Right kidney (tissue), 1 donor: ENCODE measurements at regions not wholly inside any gene's neighbourhood (a gene's known extent, or its start where the extent isn't known, plus 50 kb on each side); places are given as distances from the start of the nearest gene placed in this dataset.

Source experiments
- DNase-seq: peaks from one replicate; pipeline ENCODE4 v3.0.0-alpha.2; 2016

DNA sequence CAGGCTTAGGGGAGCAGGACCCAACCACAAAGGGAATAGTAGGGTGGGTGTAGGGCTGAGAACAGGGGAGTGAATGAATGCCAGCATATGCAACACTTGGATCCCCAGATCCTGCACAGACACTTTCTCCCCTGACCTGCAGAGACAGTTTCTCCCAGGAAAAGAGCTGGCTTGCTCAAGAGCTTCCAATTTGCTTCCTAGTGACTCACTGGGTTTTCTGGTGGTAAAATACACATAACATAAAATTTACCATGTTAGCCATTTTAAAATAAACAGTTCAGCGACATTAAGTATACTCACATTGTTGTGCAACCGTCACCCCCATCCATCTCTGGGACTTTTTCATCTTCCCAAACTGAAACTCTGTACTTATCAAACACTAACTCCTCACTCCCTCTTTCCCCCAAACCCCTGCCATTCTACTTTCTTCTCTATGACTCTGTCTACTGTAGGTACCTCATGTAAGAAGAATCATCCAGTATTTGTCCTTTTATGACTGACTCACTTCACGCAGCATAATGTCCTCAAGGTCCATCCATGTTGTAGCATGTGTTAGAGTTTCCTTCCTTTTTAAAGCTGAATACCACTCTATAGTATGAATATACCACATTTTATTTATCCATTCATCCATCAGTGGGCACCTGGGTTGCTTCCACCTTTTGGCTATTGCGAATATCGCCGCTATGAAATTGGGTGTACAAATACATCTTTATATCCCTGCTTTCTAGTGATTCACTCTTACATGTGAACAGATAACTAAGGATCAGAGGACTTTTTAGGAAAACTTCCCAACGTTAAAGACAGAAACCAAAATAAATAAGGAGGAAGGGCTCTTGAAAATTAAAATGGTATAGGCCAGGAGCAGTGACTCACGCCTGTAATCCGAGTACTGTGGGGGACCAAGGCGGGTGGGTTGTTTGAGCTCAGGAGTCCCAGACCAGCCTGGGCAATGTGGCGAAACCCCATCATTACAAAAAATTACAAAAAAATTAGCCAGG is 95.6 kb upstream of the TJP1 start:
- no peak for DNase-seq

GRCh38 chr15:29914511-29914926 is 92.3 kb upstream of the TJP1 start:
- DNase-seq, result no peak

- DNase-seq, result no peak
Measured at GRCh38 chr15:29913528-29914135, 91.4 kb upstream of the TJP1 start.

GRCh38 chr15:29911705-29912104 is 89.4 kb upstream of the TJP1 start:
- no peak for DNase-seq

GRCh38 chr15:29910068-29910467 is 87.8 kb upstream of the TJP1 start:
- DNase-seq, result no peak

DNA sequence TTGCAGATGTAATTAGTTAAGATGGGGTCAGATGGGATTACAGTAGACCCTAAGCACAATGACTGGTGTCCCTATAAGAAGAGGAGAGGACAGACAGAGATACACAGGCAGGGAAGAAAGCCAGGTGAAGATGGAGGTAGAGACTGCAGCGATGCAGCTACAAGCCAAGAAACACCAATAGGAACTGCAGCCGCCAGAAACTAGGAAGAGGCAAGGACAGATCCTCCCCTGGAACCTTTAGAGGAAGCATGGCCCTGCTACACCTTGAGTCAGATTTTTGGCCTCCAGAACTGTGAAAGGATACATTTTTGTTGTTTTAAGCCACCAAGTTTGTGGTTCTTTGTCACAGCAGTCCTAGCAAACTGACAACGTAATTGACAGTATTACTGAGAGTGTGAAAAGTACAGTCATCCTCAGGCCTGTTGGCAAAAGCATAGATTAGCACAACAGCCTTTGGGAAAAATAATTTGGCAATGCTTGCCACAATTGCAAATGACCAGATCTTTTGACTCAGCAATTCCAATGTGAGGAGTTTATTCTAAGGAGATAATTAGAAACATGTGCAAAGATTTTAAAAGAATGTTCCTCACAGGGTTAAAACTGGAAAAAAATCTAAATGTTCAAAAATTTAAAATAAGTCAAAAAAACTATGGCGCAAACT is 82.6 kb upstream of the TJP1 start:
- no peak for DNase-seq

DNA sequence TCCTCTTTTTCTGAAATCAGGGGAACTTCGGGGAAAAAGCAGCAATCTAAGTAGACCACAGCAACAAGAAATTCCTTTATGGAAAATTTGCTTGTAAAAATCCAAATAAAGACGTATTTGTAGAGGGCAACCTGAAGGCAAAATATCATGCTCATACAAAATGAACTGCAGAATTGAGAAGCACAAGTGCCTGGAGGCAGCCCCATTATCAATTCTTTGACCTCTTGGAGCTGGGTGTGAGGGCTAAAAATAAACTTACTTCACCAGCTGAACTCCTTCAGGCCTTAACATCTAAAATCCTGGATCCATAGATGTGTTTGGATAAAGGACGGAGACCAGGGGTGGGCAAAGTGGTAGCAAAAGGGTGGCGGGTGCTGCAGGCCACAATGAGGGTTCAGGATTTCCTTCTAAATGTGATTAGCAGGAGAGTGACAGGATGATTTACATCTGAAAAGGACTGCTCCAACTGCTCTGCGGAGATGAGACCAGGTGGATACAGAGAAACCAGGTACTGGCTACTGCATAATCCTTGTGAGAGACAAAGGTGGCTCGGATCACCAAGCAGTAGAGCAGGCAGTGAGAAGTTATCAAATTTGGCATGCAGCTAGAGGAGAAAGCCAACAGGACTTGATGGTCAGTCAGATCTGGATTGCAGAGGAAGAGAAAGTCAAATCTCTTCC is 81.7 kb upstream of the TJP1 start:
- no peak for DNase-seq

DNA sequence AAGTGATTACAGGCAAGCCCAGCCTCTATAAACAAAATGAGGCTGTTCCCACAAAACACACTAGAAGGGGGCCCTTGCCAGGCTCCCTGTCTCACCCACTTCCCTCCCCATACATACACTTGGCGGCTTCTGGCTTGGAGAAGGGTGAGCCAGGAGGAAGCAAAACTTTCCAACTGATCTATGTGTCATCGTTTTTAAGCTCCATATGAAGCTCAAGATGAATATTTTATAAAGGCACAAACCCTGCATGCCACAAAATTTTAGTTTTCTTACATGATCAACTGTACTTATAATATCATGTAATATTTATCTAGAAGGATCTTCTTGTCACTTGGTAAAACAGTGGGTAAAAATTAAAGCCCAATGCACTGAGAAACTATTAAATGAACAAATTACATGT is 80.8 kb upstream of the TJP1 start:
- DNase-seq, result no peak

DNA sequence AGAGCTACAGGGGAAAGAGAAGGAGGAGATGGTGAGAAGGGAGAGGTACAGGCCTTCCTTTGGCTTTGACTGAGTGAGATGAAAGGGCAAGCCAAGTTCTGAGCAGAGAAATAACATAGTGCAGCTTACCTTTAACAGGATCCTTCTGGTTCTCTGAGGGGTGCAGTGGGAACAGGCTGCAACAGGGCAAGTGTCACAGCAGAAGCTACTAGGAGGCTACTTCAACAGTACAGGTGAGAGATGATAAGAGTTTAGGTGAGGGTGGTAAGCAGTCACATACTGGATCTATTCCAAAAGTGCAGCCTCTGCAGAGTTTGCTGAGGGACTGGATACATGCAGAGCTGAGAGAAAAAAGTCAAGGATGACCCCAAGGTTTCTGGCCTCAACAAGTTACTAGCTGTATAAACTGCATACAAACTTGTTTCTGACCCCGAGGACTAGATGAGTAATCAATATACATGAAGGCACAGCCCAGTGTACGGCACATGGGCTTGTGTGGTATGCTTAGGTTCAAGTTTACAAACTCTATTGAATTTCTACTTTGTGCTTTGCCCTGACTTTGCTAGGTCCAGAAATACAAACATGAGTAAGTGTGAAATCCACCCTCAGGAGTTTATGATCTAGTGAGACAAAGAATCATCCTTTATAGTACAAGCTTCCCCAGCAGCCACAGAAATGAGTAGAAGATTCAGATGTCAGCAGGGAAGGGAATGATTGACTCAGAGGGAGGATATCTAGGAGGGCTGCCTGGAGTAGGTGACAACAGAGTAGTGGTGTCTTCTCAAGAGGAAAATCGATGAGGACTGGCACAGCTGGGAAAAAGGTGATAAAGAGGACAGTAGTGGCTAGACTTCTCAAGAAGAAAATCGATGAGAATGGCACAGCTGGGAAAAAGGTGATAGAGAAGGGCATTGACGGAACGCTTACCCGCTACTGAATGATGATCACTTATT is 78.2 kb upstream of the TJP1 start:
- DNase-seq, result no peak

- no peak for DNase-seq
Measured at GRCh38 chr15:29896062-29896461, 73.8 kb upstream of the TJP1 start.

DNA sequence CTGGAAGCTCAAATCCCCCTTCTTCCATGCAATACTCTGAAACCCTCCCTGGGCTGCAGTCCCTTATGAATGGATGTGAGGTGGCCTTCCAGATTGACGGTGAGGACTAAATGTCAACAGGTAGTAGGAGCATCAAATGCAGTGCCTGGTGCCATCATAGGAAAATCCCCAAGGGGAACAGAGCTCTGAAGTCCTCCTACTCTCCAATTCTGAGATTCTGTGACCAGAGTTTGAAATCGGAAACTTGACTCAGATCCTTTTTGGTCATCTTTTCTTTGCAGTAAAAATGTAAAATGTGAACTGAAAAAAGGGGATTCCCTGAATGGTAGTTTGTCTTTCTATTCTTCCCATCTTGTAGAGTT is 68.8 kb upstream of the TJP1 start:
- no peak for DNase-seq

DNA sequence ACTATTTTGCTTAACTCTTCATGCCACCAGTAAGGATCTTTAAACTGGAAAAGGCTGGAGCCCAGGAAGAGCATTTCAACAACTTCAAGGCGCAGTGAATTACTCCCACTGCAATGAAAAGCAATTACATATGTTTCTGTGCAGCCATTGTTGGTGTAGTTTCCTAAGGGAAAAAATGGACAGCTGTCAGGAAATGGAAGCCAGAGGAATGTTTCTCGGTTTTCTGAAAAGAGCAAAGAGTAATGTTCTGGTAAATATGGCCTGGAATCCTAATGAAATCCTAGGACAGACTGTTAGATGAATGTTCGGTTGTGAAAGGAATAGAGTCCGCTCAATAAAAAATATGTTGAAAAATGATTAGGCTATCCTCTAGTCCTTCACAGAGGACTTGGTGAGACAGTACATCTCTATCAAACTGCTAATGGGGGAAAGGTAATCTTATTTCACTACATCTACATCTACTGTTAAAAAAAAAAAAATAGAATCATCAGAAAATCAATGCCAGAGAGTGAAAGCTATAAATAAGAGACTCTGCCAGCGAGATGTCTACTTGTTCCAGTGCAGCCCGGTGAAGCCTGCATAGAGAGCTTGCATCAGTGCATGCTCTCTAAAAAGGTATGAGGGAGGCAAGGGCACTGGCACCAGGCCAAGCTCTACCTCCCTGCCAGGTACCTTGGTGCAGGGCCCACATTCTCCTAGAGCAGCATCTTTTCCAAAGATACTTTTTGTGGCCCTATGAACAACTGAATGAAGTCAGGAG is 68.2 kb upstream of the TJP1 start:
- DNase-seq, result no peak

GRCh38 chr15:29889542-29890329 is 67.5 kb upstream of the TJP1 start:
- DNase-seq, result no peak

DNA sequence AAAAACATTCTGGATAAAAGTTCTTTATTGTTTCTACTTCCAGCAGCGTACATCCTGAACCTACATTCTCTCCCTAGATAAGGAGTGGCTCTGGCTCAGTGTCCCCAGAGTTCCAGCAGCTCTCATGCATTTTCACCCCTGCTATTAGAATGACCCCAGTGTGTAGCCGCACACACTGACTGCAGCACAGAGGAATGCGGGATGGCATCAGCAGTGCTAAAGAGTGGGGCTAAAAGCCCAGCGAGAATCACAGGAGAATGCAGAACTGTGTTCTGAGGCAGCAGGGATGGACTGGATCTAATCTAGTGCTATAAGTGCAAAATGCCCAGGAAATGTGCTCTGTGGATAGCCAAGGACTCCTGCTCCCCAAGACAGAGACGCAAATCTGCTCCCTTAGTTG is 66.4 kb upstream of the TJP1 start:
- DNase-seq, result no peak

DNA sequence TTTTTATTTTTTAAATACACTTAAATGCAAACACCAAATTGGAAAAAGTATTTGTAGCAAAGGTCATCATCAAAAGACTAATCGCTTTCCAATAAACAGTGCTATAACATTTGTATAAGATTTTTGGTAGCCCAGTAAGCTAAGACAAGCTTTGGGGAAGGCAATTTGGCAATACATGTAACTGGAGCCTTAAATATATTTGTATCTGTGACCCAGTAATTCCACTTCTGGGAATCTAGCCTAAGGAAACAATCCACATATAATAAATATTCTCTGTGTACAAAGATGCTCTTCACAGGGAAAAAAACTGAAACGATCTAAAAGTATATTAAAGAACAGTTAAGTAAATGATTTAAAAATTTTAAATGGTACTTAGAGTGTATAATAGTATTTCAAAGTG is 65.5 kb upstream of the TJP1 start:
- DNase-seq, result no peak

GRCh38 chr15:29885183-29885582 is 62.9 kb upstream of the TJP1 start:
- DNase-seq, result no peak

- DNase-seq, result no peak
Measured at GRCh38 chr15:29883126-29883525, 60.9 kb upstream of the TJP1 start.

DNA sequence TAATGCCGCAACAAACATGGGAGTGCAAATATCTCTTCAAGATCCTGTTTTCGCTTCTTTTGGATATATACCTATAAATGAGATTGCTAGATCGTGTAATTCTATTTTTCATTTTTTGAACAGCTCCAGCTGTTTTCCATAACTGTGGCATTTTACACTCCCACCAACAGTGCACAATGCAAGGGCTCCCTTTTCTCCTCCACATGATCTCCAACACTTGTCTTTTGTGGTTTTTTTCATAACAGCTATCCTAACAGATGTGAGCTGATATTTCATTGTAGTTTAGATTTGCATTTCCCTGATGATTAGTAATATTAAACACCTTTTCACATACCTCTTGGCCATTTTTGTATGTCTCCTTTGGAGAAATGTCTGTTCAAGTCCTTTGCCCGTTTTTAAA is 58.6 kb upstream of the TJP1 start:
- DNase-seq, result no peak

DNA sequence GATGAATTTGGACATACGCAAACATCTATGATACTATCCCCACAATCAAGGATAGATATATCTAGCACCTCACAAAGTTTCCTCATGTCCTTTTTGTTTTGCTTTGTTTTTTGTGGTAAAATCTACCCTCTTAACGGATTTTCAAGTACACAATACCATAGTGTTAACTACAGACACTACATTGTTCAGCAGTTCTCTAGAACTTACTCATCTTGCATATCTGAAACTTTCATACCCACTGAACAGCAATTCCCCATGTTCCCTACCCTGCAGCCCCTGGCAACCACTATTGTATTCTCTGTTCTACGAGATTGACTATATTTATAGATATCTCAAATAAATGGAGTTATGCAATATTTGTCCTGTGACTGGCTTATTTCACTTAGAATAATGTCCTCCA is 58.1 kb upstream of the TJP1 start:
- DNase-seq, result no peak

- no peak for DNase-seq
Measured at GRCh38 chr15:29874977-29875376, 52.7 kb upstream of the TJP1 start.
